Panc1 (cell line): ENCODE measurements at regions not wholly inside any gene's neighbourhood (a gene's known extent, or its start where the extent isn't known, plus 50 kb on each side); places are given as distances from the start of the nearest gene placed in this dataset.

Source experiments
- POLR2AphosphoS5 ChIP-seq: IDR thresholded peaks from 2 replicates; pipeline ENCODE4 v1.6.1; 2012; ENCODE audit warnings: mild to moderate bottlenecking, low read depth, low read length, moderate library complexity
- TF ChIP-seq, protein P1 (sequence below), 2 experiments: IDR thresholded peaks; 2 replicates each; pipeline ENCODE4 v1.6.1; 2011 to 2012; ENCODE audit warnings: low read depth in 2 of 2, control low read depth in 1 of 2, low read length in 1 of 2, mild to moderate bottlenecking in 1 of 2, moderate library complexity in 1 of 2; ENCODE audit not compliant: insufficient read depth in 1 of 2

DNA sequence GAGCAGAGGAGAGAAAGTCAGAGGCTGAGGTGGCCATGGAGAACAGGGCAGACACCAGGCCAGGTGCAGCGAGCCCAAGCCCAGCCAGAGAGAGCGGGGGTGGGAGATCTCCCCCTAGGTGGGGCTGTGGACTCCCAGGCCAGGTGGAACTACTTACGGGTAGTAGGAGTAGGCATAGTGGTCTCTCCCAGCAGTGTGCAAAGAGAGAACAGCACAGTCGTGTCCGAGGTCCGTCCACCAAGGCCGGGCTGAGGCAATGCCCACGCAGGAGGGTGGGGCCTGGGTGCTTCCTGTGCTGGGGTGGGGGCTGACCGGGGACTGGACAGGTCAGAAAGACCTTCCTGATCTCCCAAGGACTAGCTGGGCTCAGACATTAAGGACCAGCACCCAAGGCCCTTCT lies 263.7 kb downstream of the PTPRU start:
- TF ChIP-seq POLR2AphosphoS5, result no peak
- TF ChIP-seq, protein P1, sequence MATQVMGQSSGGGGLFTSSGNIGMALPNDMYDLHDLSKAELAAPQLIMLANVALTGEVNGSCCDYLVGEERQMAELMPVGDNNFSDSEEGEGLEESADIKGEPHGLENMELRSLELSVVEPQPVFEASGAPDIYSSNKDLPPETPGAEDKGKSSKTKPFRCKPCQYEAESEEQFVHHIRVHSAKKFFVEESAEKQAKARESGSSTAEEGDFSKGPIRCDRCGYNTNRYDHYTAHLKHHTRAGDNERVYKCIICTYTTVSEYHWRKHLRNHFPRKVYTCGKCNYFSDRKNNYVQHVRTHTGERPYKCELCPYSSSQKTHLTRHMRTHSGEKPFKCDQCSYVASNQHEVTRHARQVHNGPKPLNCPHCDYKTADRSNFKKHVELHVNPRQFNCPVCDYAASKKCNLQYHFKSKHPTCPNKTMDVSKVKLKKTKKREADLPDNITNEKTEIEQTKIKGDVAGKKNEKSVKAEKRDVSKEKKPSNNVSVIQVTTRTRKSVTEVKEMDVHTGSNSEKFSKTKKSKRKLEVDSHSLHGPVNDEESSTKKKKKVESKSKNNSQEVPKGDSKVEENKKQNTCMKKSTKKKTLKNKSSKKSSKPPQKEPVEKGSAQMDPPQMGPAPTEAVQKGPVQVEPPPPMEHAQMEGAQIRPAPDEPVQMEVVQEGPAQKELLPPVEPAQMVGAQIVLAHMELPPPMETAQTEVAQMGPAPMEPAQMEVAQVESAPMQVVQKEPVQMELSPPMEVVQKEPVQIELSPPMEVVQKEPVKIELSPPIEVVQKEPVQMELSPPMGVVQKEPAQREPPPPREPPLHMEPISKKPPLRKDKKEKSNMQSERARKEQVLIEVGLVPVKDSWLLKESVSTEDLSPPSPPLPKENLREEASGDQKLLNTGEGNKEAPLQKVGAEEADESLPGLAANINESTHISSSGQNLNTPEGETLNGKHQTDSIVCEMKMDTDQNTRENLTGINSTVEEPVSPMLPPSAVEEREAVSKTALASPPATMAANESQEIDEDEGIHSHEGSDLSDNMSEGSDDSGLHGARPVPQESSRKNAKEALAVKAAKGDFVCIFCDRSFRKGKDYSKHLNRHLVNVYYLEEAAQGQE (IDR thresholded peaks at IDR 0.05; ENCODE audit: insufficient read depth in 1 of 2, low read depth in 2 of 2, low read length in 1 of 2), result no peak
